GM12872 (cell line): ENCODE measurements at regions not wholly inside any gene's neighbourhood (a gene's known extent, or its start where the extent isn't known, plus 50 kb on each side); places are given as distances from the start of the nearest gene placed in this dataset.

ENCODE experiments used
- CTCF ChIP-seq: IDR thresholded peaks from 3 replicates; pipeline ENCODE4 v1.5.1; 2011; ENCODE audit warnings: low read depth, mild to moderate bottlenecking, low read length, moderate library complexity; ENCODE audit not compliant: insufficient read depth

- TF ChIP-seq CTCF, result no peak
Observed at GRCh38 chr6:14873781-14874441, 372.0 kb upstream of the JARID2 start.

GRCh38 chr6:14874975-14875480 lies 370.8 kb upstream of the JARID2 start:
- TF ChIP-seq CTCF, result no peak

GRCh38 chr6:14875481-14876063 lies 370.3 kb upstream of the JARID2 start:
- no peak for TF ChIP-seq CTCF

- no peak for TF ChIP-seq CTCF
Observed at GRCh38 chr6:14876778-14877613, 368.9 kb upstream of the JARID2 start.

GRCh38 chr6:14877758-14878157 lies 368.1 kb upstream of the JARID2 start:
- TF ChIP-seq CTCF, result no peak

GRCh38 chr6:14880052-14880451 lies 365.8 kb upstream of the JARID2 start:
- no peak for TF ChIP-seq CTCF

GRCh38 chr6:14880677-14881076 lies 365.2 kb upstream of the JARID2 start:
- TF ChIP-seq CTCF, result no peak
